K562 (cell line): ENCODE measurements at regions not wholly inside any gene's neighbourhood (a gene's known extent, or its start where the extent isn't known, plus 50 kb on each side); places are given as distances from the start of the nearest gene placed in this dataset.
A peak's percentile ranks its signal among the peaks of the same experiment; 100 is the strongest.

Experiments
- MGA ChIP-seq: fragments of 450-650 bp; IDR thresholded peaks from 2 replicates; pipeline ENCODE4 v1.6.1; 2016; ENCODE audit warnings: mild to moderate bottlenecking, moderate library complexity

- peak; percentile 47; the same call in 1 of the 2 replicates for TF ChIP-seq MGA
These were observed 1202.8 kb upstream of the TMEM132C start (continued) for GRCh38 chr12:127064207-127064606.
